K562 (cell line): ENCODE measurements at regions not wholly inside any gene's neighbourhood (a gene's known extent, or its start where the extent isn't known, plus 50 kb on each side); places are given as distances from the start of the nearest gene placed in this dataset.

Experiments used
- ATAC-seq: fragments of 200-7000 bp; cut with Tn5 transposase; 3 replicates; pipeline ENCODE4 v1.9.1; 2020; ENCODE audit warnings: moderate library complexity
- BruUV-seq: library from RNA; stranded (reverse); fragments of 400-500 nt; replicated peaks from 2 replicates; lab custom pipeline; 2021; lab: Mats Ljungman, UMichigan
- CTCF ChIA-PET: fragments of 300-600 bp; formaldehyde crosslinking; extraction: SDS; loops from one replicate; lab custom pipeline; 2021; ENCODE audit warnings: low intra/inter-chr PET ratio; lab: Yijun Ruan, JAX
- POLR2A ChIA-PET: fragments of 300-600, 350-650 bp; sonication (Branson Sonifier 250); formaldehyde crosslinking; extraction: SDS; loops from one replicate; lab custom pipeline; 2021; ENCODE audit warnings: antibody characterized with exemption, inconsistent platforms; lab: Yijun Ruan, JAX
- DNase-seq, 4 experiments: peaks; one replicate each; pipeline versions ENCODE4 v3.0.0 to v3.0.0-alpha.2; 2011 to 2018; ENCODE audit warnings: low spot score in 3 of 4, mixed read lengths in 3 of 4; ENCODE audit errors: extremely low read depth in 1 of 4
- FAIRE-seq: peaks from 2 replicates; lab custom pipeline; 2011; peaks lifted over from hg19 to GRCh38; lab: Jason Lieb, UNC
- H2AFZ ChIP-seq: 2 replicates; pipeline ENCODE4 v1.6.0; 2011; ENCODE audit warnings: low read depth, low read length, control low read depth, inconsistent platforms
- H3K27ac ChIP-seq: fragments of 200-600 bp; 3 replicates; pipeline ENCODE4 v1.8.0; 2011; ENCODE audit warnings: low read depth, mild to moderate bottlenecking, control low read depth, inconsistent platforms, low read length, moderate library complexity, mixed read lengths; ENCODE audit errors: extremely low read depth
- H3K27me3 ChIP-seq, 2 experiments: fragments of 300-600 bp in 1 of 2; 2 replicates in 1 of 2; 3 replicates in 1 of 2; pipeline versions ENCODE4 v1.6.0 to v1.8.0; 2011; ENCODE audit warnings: inconsistent platforms in 2 of 2, low read length in 2 of 2, mild to moderate bottlenecking in 1 of 2, mixed read lengths in 1 of 2, moderate library complexity in 1 of 2; ENCODE audit not compliant: control insufficient read depth in 2 of 2, insufficient read depth in 2 of 2
- H3K36me3 ChIP-seq: fragments of 300-600 bp; 3 replicates; pipeline ENCODE4 v1.8.0; 2011; ENCODE audit warnings: mild to moderate bottlenecking, low read length, inconsistent platforms; ENCODE audit not compliant: control insufficient read depth, insufficient read depth
- H3K4me1 ChIP-seq, 2 experiments: fragments of 200-600 bp in 1 of 2; replicated peaks in 1 of 2; 2 replicates in 1 of 2; 3 replicates in 1 of 2; pipeline versions ENCODE4 v1.5.1 to v1.8.0; 2011; ENCODE audit warnings: inconsistent platforms in 2 of 2, low read length in 2 of 2, mild to moderate bottlenecking in 1 of 2, mixed read lengths in 1 of 2, moderate library complexity in 1 of 2; ENCODE audit not compliant: control insufficient read depth in 2 of 2, insufficient read depth in 2 of 2
- H3K4me2 ChIP-seq: 2 replicates; pipeline ENCODE4 v1.6.1; 2011; ENCODE audit warnings: low read length, control low read depth, inconsistent platforms, mixed read lengths; ENCODE audit not compliant: insufficient read depth
- H3K4me3 ChIP-seq: fragments of 200-600 bp; sonication (generic), shearing (Covaris generic); 2 replicates; pipeline ENCODE4 v1.5.1; 2016; ENCODE audit warnings: control low read depth, inconsistent platforms
- H3K79me2 ChIP-seq: fragments of 200-600 bp; 3 replicates; pipeline ENCODE4 v1.8.0; 2011; ENCODE audit warnings: low read length, inconsistent platforms; ENCODE audit not compliant: control insufficient read depth, insufficient read depth
- H3K9ac ChIP-seq, 2 experiments: 2 replicates each; pipeline versions ENCODE4 v1.6.0 to v1.6.1; 2011; ENCODE audit warnings: low read depth in 2 of 2, low read length in 2 of 2, control low read depth in 1 of 2, inconsistent platforms in 1 of 2, mild to moderate bottlenecking in 1 of 2, mixed read lengths in 1 of 2; ENCODE audit not compliant: insufficient read depth in 1 of 2
- H3K9me1 ChIP-seq: one replicate; pipeline ENCODE4 v1.6.0; 2011; ENCODE audit warnings: inconsistent platforms, mild to moderate bottlenecking, low read length, moderate library complexity; ENCODE audit not compliant: control insufficient read depth, insufficient read depth
- H3K9me3 ChIP-seq: replicated peaks from 2 replicates; pipeline ENCODE4 v1.5.1; 2011; ENCODE audit warnings: low read depth, low read length, inconsistent platforms; ENCODE audit not compliant: control insufficient read depth, insufficient read depth
- H4K20me1 ChIP-seq: replicated peaks from 2 replicates; pipeline ENCODE4 v1.6.1; 2011; ENCODE audit warnings: low read length, inconsistent platforms, mixed read lengths; ENCODE audit not compliant: control insufficient read depth, insufficient read depth
- ATF4 ChIP-seq: fragments of 450-650 bp; formaldehyde crosslinking; IDR thresholded peaks from 2 replicates; pipeline ENCODE4 v1.4.0; 2022; ENCODE audit warnings: mild to moderate bottlenecking, moderate library complexity
- E2F6 ChIP-seq, 2 experiments: IDR thresholded peaks; 2 replicates each; pipeline ENCODE4 v1.6.1; 2011; ENCODE audit warnings: borderline replicate concordance in 1 of 2, control low read depth in 1 of 2, low read depth in 1 of 2, low read length in 1 of 2, mild to moderate bottlenecking in 1 of 2, mixed read lengths in 1 of 2, moderate library complexity in 1 of 2; ENCODE audit not compliant: insufficient read depth in 1 of 2, insufficient read length in 1 of 2, poor library complexity in 1 of 2, severe bottlenecking in 1 of 2; ENCODE audit errors: extremely low read depth in 1 of 2
- EP300 ChIP-seq: IDR thresholded peaks from 2 replicates; pipeline ENCODE4 v1.6.1; 2012; ENCODE audit warnings: low read length, improper control_type of control experiment
- ZBTB26 ChIP-seq: fragments of 450-650 bp; formaldehyde crosslinking; IDR thresholded peaks from 2 replicates; pipeline ENCODE4 v1.4.0; 2022; ENCODE audit warnings: missing genetic modification characterization
- ZKSCAN3 ChIP-seq: fragments of 250-450 bp; sonication (Bioruptor Pico); IDR thresholded peaks from 2 replicates; pipeline ENCODE4 v1.4.0; 2020
- WGBS: fragments of 100-300 bp; shearing (Covaris generic); methylation state at CpG from one replicate; pipeline ENCODE4 v1.1.6; 2016; ENCODE audit warnings: low coverage, mixed read lengths; ENCODE audit not compliant: insufficient coverage; ENCODE audit errors: missing lambda C conversion rate; 5-methylcytosine and 5-hydroxymethylcytosine counted together
- in situ Hi-C: fragments of 300-500 bp; cut with MboI; formaldehyde crosslinking; loops from 4 replicates; pipeline ENCODE4 v1.15.0; 2018; ENCODE audit warnings: inconsistent platforms, mixed read lengths
- intact Hi-C: fragments of 100-400 bp; cut with micrococcal nuclease; formaldehyde crosslinking; loops from 2 replicates; pipeline ENCODE4 v1.14.2; 2022

- Histone ChIP-seq H3K4me2 (no peak overlapping the region), H3K9ac (no peak overlapping the region), H3K36me3 (no peaks in the 10 kb centered on the region), H4K20me1 (no peaks in the 10 kb centered on the region; the same call in 1 of the 2 replicates), H3K79me2 (no peaks in the 10 kb centered on the region), H3K4me3 (no peak overlapping the region), H3K9me1 (no peaks in the 10 kb centered on the region), H3K27me3 (peaks cover 7% of the 10 kb centered on the region in 2 experiments), H3K27ac (no peak overlapping the region), H2AFZ (no peak overlapping the region), H3K9me3 (no peaks in the 10 kb centered on the region), H3K4me1 (no peaks in the 10 kb centered on the region)
- intact Hi-C loops: no loop called here
- no peak for ATAC-seq
- no peak for DNase-seq
- CTCF ChIA-PET: no interaction called here
- no peak for FAIRE-seq
- WGBS: 0% methylated on average over 3 of the region's 3 CpGs
- POLR2A ChIA-PET: interaction anchor here (0.6 kb wide), 1 partner anchor 172 kb away, joined by 4 read pairs; no protein-coding TSS in a partner anchor
- in situ Hi-C loops: no loop called here
- BruUV-seq: no TSS peak
- TF ChIP-seq EP300 (no peak), ATF4 (CRISPR knock-in tag) (no peak), ZBTB26 (CRISPR knock-in tag) (no peak), ZKSCAN3 (no peak), E2F6 (IDR thresholded peaks at IDR 0.05; ENCODE audit: borderline replicate concordance in 1 of 2, extremely low read depth in 1 of 2, insufficient read depth in 1 of 2, insufficient read length in 1 of 2, low read depth in 1 of 2, low read length in 1 of 2, poor library complexity in 1 of 2, severe bottlenecking in 1 of 2) (no peak)
- TF ChIP-seq, all 486 proteins: peak for 0
These were observed 58.7 kb upstream of the DHX15 start for GRCh38 chr4:24642981-24643547.
